Stimulated activated CD4-positive, alpha-beta T cell treated with anti-CD3 and anti-CD28 coated beads, TNF-alpha, amount 100 ng/mL, for 24 hours (primary cell): ENCODE measurements at regions not wholly inside any gene's neighbourhood (a gene's known extent, or its start where the extent isn't known, plus 50 kb on each side); places are given as distances from the start of the nearest gene placed in this dataset.

Experiments
- DNase-seq, 3 experiments: peaks; one replicate each; pipeline ENCODE4 v3.0.0-alpha.2; 2020; ENCODE audit warnings: low read depth in 3 of 3

- no peak for DNase-seq
Measured at GRCh38 chr12:59839514-59839913, 243.7 kb downstream of the SLC16A7 start.

GRCh38 chr12:59843260-59843843 is 247.5 kb downstream of the SLC16A7 start:
- no peak for DNase-seq

DNA sequence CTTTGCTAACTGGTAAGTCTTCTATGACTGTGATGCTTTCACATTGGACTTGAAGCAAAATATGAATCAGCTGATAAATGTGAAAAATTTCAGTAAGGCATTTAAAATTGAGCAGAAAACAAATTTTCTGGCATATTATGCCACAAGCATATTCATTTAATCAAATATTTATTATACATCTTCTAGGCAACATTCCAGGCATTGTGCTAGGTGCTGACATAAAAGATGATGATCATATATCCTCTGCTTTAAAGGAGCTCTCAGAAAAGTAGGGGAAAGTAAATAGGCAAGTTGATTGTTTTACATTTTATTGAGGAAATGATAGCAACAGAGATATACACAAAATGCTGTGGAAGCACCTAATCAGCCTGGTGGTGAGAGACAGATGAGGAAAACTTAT is 248.9 kb downstream of the SLC16A7 start:
- no peak for DNase-seq

- no peak for DNase-seq
Measured at GRCh38 chr12:59845293-59845692, 249.5 kb downstream of the SLC16A7 start.

DNA sequence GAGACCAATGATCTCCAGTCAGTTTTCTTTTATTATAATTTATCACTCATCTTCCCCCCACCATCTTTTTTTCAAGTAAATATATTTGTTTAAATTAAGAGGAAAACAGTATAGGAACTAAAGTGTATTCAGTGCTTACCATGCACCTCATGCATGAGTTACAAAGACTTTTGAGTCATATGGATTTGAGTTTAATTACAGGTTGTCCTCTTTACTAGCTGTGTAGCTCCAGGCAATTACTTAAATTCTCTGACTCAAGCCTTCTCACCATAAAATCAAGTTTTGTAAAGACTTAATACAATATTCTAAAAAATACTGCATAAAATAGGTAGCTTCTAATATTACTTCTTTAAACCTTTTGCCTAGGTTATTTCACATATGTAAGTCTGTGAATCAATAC is 251.3 kb downstream of the SLC16A7 start:
- no peak for DNase-seq

GRCh38 chr12:59850268-59850667 is 254.4 kb downstream of the SLC16A7 start:
- no peak for DNase-seq

DNA sequence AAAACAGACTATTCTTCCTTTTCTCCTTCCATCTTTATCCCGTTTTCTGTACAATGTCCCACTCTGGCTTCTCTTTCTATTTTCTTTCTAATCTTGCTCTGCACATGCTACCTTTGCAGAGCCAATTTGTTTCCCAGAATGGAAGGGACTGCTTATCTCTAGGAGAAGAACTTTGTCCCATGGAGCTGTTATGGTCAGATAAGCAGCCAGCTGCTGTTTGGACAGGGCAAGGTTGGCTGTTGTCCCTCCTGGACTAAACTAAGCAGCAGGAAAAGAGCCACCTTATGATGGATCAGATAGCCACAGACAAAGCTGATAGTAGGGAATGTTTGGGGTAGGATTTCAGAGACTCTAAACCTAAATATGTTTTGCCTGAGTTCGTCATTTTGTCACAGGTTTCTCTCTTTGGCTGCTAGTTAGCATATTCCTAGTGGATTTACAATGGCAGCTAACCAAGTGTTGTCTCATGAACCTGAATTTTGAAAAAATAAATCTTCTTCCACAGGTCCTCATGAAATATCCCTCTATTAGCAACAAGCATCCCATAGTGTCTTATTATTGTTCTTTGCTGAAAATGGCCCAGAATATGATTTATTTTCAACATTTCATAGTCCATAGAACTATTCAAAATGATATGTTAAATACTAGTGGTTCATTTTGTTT is 262.8 kb downstream of the SLC16A7 start:
- no peak for DNase-seq

GRCh38 chr12:59859171-59859510 is 263.3 kb downstream of the SLC16A7 start:
- no peak for DNase-seq

DNA sequence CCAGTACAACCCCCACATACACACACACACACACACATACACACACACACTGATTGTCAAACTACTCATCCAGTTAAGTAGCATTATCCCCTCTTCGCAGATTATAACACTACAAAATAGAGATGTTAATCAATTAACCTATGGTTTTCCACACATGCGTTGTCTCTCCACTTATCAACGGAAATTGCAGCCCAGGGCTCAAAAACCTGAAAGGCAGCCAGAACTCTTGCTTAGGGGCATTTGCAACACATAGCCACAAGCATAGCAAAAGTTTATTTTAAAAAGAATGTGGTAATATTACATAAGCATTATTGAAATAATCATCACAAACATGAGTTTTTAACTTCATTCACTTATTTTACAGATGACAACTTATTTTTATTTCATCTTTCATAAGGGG is 265.8 kb downstream of the SLC16A7 start:
- DNase-seq = no peak

DNA sequence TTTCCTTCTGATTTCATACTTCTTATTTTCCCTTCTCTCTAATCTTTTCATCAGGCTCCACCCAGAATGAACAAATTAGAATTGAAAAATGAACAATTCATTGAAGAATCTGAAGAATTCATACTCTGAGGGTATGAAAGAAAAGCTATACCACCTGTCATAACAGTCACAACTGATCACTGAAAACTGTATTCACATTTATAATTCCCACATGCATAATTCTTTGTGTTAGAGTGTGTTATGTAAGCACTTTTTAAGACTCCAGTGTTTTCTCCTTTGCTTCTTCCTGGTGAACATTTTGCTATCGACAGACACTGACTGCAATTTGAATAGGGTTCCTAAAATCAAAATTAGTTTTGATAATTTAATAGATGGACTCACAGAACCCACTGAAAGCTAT is 271.2 kb downstream of the SLC16A7 start:
- no peak for DNase-seq

DNA sequence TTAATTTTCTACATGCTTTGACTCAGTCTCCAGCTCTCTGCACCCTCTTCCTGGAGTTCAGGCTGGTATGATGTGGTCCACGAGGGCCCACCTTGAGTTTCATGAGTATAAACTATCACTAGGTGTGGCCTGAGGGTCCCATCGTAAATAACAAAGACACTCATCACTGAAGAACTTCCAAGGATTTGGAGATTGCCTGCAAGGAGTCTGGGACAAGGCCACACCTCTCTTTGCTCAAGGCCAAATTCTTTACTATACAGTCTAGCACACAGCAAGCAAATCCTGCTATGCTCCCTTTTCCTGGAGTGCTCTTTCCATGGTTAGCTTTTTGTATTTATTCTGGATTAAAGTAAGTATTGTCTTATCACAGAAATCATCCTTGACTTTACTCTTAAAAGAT is 271.9 kb downstream of the SLC16A7 start:
- DNase-seq = no peak

DNA sequence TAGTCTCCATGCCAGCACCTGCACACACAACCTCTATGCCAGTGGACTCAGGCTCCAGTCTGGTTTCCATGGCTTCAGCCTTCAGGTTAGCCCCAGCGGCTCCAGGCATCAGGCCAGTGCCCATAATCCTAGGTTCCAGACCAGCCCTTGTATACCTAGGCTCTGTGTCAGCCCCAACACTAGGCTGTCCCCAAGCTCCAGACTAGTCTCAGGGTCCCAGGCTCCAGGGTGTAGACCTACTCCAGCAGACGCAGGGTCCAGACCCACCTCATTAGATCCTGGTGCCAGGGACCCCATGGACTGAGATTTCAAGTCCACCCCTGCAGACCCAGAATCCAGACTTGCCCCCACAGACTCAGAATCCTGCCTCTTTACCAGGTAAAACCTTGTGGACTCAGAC is 275.9 kb downstream of the SLC16A7 start:
- no peak for DNase-seq

DNA sequence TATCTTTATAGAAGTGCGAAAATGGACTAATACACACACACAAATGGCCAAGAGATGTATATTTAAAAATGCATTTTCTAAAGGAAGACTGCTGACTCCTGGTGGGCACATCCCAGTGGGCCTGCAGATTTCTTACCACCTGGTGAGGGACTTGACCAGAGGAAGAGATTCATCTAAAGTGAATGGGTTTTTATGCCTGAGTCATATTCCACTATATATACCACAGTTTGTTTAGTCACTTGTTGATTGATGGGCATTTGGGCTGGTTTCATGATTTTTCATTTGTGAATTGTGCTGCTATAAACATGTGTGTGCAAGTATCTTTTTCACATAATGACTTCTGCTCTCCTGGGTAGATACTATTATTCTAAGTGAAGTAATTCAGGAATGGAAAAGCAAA is 277.3 kb downstream of the SLC16A7 start:
- no peak for DNase-seq

DNA sequence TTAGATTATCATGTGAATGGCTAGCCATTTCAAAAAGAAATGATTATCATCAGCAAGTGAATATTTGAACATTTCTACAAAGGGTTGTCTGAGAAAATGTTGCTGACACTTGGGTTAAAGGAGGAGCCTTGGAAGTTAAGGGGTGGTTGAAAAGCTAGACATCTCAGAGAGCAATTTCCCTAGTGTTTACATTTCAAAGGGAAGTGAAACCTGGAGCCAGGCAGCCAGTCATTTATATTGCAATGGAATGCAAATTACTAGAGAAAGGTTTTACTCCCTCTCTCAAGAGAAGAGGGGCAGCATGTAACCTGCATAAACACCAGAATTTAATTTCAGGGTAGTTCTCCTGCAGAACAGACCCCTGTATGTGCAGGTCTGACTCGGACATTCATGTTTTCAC is 279.0 kb downstream of the SLC16A7 start:
- DNase-seq = no peak

- DNase-seq = no peak
Measured at GRCh38 chr12:59886131-59886733, 290.4 kb downstream of the SLC16A7 start.

GRCh38 chr12:59887178-59887577 is 291.3 kb downstream of the SLC16A7 start:
- DNase-seq = no peak

GRCh38 chr12:59890896-59891579 is 295.2 kb downstream of the SLC16A7 start:
- no peak for DNase-seq

GRCh38 chr12:59895166-59895775 is 299.4 kb downstream of the SLC16A7 start:
- DNase-seq = no peak

- DNase-seq = no peak
Measured at GRCh38 chr12:59904874-59905521, 309.2 kb downstream of the SLC16A7 start.

- DNase-seq = no peak
Measured at GRCh38 chr12:59911516-59911915, 315.7 kb downstream of the SLC16A7 start.

- DNase-seq = no peak
Measured at GRCh38 chr12:59916988-59917387, 321.2 kb downstream of the SLC16A7 start.

DNA sequence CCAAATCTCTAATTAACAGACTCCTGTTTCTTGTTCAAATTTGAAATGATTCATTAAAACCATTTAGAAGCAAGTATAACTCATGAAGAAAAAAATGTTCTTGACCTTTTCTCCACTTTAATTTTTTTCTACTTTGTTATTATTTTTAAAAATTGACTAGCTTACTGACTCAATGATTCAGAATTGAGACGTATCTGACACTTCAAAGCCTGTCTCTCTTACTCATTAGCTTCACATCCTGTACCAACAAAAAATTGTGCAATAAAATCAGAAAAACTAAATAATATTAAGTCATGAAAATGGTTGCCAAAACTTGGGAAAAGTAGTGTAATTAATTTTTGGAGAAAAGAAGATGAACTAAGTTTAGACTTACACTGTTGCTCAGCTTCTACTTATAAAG is 331.2 kb downstream of the SLC16A7 start:
- no peak for DNase-seq
